HG03039 (cell line): ENCODE measurements at regions not wholly inside any gene's neighbourhood (a gene's known extent, or its start where the extent isn't known, plus 50 kb on each side); places are given as distances from the start of the nearest gene placed in this dataset.
"Not testable (repeated sequence)": the region's sequence is repeated elsewhere in the genome, so short reads cannot be mapped to it uniquely, and the experiment has no call there.

ENCODE experiments used
- ATAC-seq: cut with Tn5 transposase; IDR thresholded peaks from one replicate; pipeline ENCODE4 v1.9.1; 2021; ENCODE audit warnings: mild to moderate bottlenecking, moderate library complexity; ENCODE audit not compliant: unreplicated experiment

DNA sequence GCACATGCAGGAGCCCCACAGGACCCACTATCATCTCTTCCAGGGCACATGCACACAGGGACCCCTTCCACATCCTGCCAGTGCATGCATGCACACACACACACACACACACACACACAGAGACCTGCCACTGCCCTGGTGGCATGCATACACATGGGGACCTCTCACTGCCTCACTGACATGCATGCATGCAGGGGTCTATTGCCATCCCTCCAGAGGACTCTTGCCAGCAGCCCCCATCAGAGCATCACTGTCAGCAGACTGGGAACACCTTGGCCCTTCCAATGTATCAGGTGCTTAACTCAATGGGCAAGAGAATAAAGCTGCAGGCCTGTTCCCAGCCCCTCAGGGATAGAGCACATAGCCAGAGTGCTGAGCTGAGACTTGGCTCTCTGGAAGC is 433.6 kb upstream of the PPP1R2C start:
- no peak for ATAC-seq

DNA sequence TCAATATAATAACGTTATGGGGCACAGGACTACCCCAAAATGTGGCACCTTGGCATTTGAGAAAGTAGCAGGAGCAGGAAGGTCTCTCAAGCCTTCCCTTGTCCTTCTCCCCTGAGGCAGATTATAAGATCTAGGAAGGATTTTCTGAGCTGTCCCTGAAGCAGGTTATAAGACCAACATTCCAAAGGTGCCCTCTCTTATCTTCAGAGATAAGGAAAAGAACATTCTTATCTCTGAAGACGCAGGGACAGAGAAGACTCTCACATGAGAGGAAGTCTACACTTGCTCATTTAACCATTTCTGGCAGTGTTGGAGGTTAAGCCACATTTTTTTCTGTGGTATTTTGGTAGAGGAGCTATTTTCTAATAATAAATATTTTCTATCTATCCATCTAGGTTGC is 437.9 kb upstream of the MAOA start:
- ATAC-seq = no peak

GRCh38 chrX:43224496-43224895 is 431.6 kb upstream of the MAOA start:
- ATAC-seq = no peak

DNA sequence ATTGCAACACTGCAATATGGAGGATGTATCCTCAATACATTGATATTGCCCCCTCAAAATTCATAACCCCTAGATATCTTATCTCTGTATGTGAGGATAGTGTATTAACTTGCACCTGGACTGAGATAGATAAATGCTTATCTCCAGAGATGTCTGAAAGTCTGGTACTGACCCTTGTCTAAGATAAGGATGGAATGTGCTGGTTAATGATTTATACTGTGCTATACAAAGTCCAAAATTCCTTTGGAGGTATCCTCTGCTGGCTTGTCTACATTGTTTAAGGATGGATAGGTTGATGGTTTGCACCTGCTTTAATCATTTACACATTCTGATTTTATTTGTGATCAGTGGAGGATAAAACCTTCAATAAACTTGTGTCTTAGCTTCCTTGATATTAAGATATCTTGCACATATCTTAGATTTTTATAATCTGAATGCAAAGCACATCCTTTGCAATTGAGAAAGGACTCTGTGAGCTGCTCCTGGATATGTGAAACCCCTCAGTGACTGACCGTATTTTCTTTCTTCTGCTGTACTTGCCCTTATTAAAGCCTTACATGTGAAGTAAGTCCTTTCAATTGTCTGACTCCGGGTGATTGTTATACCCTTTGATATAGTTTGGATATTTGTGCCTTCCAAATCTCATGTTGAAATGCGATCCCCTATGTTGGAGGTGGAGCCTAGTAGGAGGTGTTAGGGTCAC is 430.3 kb upstream of the MAOA start:
- no peak for ATAC-seq

GRCh38 chrX:43238461-43238945 is 417.6 kb upstream of the MAOA start:
- ATAC-seq = no peak

DNA sequence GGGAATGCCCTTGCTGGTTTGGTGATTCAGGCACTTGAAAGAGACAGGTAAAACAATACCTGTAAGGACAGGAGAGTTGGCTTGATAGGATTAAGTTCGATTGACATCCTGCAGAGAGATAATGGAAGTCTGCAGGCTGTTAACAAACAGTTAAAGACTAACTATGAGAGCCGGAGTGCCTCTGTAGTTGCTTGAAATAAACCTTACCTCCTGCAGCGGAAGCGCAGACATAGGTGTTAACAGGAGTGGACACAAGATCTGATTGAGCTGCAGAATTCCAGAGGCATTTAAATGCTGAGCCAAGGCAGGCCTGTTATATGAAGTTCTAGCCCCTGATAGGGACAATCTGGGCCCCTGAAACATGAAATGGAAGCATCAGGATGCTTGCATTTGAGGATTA is 416.7 kb upstream of the MAOA start:
- ATAC-seq = no peak

- no peak for ATAC-seq
Measured at GRCh38 chrX:43255596-43255995, 400.5 kb upstream of the MAOA start.

DNA sequence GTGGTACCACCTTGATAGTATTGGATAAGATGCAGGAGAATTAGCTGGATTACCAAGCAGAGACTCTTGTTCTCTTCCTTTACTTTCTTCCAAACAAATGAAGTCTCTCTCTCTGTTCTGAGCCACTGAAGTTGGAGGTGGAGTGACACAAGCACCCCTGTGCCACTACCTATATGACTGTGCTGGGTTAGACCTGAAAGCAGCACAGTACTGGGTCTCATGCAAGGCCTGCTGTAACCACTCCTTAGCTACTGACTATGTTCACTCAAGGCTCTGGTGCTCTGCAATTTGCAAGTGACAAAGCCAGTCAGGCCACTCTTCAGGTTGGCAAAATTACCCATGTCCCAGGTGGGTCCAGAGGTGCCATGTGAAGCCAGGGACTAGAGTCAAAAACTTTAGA is 389.6 kb upstream of the MAOA start:
- no peak for ATAC-seq

DNA sequence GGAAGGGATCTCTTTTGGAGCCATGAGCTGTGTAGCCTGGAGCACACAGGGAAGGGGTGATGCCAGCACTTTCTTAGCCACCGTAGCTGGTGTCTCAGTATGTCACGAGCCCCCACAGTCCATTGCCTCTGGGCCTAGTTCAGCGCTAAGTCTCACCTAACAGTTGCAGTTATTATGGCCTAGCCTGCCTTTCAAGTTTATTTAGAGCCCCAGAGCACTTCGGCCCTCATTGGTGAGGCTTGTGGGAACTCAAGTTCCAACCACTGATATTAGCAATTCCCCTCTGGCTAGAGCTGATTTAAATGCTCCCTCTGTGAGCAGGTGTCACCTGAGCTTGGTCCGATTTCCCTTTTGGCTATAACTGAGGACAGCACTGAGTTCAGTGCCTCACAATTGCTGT is 388.4 kb upstream of the MAOA start:
- no peak for ATAC-seq

DNA sequence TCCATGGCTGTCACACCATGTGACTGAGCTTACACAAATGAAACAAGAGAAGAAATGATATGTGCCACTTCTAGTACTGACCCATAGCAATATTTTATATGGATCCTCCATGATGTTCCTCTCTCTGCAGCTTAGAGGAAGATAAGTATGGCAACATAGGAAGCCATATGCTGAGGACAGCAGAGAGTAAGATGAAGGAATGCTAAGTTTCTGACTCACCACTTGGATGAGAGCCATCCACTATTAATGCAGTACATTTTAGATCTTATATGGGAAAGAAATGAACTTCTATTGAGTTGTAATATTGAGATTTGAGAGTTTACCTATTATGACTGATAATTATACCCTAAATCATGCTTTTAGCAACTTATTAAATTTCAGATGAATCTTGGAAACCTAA is 386.9 kb upstream of the MAOA start:
- no peak for ATAC-seq

- no peak for ATAC-seq
Measured at GRCh38 chrX:43277879-43278278, 378.2 kb upstream of the MAOA start.

- ATAC-seq = no peak
Measured at GRCh38 chrX:43278440-43278839, 377.7 kb upstream of the MAOA start.

- ATAC-seq = no peak
Measured at GRCh38 chrX:43279341-43279808, 376.7 kb upstream of the MAOA start.

- no peak for ATAC-seq
Measured at GRCh38 chrX:43283187-43283586, 372.9 kb upstream of the MAOA start.

- not testable (repeated sequence) for ATAC-seq
Measured at GRCh38 chrX:43311625-43312024, 344.5 kb upstream of the MAOA start.

DNA sequence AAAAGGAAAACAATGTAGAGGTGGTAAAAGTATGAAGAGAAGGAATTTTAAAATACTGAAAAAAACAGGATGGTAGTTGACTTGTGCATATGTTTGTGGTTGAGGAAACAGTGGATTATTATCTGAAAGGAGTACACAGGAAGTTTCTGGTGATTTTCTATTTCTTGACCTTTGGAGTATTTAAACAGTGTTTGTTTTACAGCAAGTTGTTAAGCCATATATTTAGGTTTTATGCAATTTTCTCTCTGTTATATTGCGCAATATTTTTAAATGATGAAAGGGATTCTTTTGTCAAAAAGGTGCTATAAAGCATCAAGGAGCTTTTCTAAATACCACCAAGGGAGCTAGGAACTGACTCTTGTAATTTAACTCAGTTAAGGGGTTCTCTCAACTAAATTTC is 343.1 kb upstream of the MAOA start:
- ATAC-seq = no peak

- ATAC-seq = no peak
Measured at GRCh38 chrX:43314525-43314924, 341.6 kb upstream of the MAOA start.

DNA sequence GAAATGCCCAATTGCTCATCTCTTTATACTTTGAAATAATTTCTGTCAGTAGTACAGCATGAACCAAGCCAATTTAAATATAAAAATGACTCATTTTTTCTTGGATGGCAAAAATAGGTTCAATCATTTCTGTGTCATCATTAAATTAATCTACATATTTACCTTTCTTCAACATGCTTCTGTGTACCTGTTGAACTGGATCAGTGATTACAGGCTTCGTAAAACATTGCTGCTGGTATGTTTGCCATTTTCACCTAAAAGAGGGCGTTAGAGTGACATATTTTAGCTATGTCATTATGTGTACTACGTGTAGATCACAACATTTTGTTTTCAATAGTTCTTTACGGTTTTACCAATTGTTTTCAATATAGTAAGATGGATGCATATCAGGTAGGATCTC is 340.5 kb upstream of the MAOA start:
- no peak for ATAC-seq

DNA sequence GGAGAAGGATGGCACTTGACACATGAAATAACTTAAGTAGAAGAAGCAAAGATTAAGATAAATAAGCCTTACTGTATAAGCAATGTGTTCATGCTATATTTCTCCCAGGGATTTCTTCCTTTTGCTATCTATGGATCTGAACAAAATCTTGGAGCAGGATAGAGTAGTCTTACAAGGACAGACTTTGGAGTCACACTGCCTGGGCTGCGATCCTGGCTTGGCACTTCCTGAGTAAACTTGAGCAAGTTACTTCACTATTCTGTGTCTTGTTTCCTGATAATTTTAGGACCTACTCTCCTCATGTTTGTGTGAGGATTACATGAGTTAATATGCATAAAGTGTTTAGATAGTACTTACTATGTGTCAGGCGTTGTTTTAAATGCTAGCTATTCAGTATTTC is 340.0 kb upstream of the MAOA start:
- ATAC-seq = no peak

DNA sequence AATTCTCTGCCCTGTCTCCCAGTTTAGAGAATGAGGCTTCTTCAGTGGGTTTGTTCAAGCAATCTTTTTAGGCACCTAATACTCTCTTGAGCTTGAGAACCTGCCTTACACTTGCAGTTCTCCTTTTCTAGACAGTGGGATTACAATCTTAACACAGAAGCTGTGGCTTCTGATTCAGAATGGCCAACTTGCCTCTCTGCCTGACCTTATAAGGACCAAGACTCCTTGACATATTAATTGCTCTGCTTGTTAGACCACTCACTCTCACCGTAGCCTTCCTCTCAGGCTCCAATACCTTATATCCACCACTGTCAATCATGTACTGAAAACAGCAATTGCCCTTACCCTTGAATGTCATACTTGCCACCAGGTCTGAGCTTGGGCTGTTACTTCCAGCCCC is 338.7 kb upstream of the MAOA start:
- ATAC-seq = no peak

- no peak for ATAC-seq
Measured at GRCh38 chrX:43328358-43328946, 327.6 kb upstream of the MAOA start.

- ATAC-seq = no peak
Measured at GRCh38 chrX:43333543-43333942, 322.6 kb upstream of the MAOA start.

DNA sequence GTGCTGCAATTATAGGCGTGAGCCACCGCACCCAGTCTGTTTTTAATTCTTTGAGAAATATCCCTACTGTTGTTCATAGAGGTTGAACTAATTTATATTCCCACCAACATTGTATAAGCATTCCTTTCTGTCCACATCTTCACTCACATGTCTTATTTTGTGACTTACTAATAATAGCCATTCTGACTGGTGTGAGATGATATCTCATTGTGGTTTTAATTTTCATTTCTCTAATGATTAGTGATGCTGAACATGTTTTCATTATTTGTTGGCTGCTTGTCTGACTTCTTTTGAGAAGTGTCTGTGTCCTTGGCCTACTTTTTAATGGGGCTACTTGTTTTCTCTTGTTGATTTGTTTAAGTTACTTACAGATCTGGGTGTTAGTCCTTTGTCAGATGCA is 310.9 kb upstream of the MAOA start:
- no peak for ATAC-seq
